NCI-H1694 treated with DMSO at 0.1 percent for 48 hours (cell line): ENCODE measurements at regions not wholly inside any gene's neighbourhood (a gene's known extent, or its start where the extent isn't known, plus 50 kb on each side); places are given as distances from the start of the nearest gene placed in this dataset.
A peak's percentile ranks its signal among the peaks of the same experiment; 100 is the strongest.

Experiments used
- DNase-seq: peaks from one replicate; lab custom pipeline; 2025; lab: John Stamatoyannopoulos, UW

DNA sequence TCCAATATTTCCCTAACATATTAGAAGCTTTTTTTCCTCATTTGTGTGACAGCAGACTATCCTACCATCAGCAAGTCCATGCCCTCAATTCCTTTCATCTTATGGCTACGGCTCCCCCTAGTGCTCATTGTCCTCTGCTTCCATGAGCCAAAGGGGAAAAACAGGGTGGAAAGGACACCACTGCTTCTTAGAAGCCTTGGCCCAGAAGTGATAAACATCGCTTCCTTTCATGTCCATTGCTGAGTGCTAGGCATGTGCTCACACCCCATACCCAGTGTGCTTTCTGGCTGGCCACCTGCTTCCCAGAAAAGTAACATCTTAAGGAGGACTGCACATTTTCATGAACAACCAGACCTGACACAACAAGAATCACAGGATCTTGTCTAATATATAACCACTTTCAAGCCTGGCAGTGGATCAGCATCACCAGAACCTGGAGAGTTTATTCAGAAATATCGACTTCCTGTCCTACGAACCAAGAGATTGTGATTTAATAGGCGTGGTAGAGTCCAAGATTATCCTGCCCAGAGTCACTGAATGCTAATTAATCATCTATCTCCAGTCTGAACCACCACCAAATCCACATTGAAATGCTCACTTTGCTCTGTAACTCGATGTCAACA, 650.5 kb upstream of the SORCS1 start:
- DNase-seq = peak; percentile 67

DNA sequence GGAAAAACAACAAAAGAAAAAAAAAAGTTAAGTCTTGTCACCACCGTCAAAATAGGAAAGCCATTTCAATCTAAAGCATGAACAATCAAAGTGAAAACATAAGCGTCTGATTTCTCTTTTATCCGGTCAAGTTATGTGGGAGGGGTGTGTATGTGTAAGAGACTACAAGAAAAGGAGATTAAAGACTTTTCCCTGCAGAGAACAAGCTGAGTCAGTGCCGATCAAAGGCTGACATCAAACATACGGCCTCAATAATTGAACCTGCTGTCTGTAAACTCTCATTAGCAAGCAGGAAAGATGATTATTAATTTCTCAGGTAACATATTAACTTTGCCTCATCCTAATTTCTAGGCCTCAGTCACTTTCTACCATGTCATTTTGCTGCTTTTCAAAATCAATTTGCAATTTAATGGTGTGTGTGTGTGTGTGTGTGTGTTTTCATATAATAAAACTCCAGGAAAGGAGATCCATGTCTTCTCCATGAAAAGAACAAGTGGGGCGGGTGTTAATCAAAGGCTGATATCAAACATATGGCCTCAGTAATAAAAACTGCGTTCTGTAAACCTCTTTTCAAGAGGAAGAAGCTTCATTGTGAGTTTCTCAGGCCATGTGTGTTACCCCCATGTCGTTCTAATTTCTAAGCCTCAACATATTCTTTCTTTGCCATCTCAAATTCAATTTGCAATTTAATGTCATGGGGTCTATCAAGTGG, 649.1 kb upstream of the SORCS1 start:
- DNase-seq = no peak

DNA sequence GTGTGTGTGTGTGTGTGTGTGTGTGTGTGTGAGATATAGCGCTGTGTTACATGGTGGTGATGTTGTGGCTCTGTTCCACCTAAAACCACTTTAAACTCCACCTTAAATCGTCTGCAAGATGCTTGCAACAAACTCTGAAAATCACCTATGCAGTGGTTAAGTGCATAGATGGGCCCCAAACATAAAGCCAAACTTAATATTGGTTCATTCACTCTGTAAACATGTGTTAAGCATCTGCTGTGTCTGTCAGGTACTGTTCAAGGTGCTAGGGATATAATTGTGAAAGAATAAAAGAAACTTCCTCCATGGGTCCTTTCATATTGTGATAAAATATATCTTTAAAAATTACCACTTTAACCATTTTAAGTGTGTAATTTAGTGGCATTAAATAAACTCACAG, 645.4 kb upstream of the SORCS1 start:
- no peak for DNase-seq

DNA sequence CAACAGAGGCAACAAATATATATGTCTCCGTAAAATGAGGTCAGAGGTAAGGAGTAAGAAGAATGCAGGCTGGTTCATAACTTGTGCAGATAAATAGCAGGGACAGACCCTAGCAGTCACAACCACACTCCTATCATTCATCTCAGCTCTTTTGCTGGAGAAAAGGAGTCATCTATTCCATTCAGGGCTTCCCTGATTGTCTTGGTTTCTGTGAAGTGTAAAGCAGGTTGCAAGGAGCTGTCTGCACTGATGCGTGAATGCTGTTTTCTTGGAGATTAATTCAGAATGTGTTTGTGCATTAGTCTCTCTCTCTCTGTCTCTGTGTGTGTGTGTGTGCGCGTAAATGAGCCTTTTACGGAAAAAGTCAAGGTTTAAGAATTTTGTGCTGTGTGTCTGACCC, 643.3 kb upstream of the SORCS1 start:
- no peak for DNase-seq

DNA sequence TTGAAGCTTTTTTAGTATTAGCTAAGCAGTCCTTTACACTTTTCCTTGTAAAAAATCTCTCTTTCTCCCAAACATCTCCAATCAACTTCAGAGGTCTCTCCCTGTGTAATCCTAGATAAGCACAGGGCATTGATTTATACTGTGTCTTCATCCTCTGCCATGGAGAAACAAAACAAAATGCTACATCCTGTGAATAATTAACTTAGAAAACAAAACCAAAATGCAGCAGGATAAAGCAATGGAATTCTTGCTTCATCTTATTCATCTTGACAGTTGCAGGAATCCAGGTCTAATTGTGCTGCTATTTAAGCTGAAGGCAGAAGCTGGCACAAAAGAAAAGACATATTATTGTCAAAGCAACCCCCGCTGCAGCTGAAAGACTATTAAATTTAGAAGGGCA, 641.5 kb upstream of the SORCS1 start:
- DNase-seq = no peak

DNA sequence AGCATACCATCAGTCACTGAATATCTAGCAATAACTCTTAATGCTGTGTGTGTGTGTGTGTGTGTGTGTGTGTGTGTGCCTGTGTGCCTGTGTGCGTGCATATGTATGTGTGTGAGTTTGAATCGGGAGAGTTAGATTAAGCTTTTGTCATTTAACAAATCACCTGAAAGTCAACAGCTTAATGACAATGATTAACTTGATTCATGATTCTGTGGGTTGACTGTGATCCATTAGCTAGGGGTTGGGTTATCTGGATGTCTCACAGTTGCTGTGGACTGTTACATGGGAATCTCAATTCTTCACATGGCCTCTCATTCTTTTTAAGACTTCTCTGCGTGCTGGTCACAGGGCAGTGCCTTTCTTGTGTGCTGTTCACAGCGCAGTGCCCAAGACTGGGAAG, 639.0 kb upstream of the SORCS1 start:
- DNase-seq = no peak

DNA sequence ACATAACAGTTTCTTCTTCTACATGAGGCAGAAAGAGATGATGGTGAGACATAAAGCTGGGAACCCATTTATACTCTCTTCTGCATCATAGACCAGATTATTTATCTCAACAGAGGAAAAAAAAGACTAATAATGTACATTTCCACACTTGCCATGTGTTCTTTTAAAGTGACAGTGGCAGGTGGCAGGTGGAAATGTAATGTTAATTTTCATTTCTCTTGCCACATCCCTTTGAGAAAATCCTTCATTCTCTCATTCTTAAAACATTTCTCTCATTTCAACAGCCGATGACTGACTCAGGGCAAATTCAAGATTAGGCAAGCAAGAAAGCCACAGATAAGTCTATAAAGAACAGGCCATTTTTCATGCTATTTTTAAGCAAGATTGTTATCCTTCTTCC, 635.6 kb upstream of the SORCS1 start:
- DNase-seq = no peak

DNA sequence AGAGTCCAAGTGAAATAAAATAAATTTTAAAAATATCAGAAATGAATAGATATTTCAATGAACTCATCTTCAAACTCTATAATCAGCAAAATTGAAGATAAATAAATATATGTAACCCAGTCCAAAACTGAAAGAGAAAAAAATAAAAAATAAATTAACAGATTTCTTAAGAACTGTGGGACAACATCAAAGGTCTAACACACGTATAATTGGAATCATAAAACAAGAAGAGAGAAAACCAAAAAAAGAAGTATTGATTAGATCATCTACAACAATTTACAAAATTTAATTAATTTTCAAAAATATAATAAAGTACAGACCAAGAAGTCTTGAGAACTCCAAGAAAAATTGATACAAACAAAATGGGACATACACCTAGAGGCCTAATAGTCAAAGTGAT, 625.8 kb upstream of the SORCS1 start:
- DNase-seq = no peak

DNA sequence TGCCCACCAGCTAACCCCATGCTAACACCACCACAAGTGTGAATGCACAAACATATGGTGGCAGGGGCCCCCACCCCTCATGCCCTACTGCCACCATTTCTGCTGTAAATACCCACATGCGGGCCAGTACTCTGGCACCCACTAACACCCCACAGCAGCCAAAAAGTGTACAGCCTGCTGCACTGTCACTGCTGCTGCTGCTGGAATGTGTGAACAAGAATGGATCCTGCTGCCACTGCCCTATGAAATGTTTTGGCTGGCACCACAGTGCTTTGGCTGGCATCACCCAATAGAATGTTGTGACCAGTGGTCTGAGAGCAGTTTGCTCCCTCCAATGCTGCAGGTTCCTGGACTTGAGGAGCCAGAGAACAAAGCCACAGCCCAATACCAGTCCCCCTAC, 606.6 kb upstream of the SORCS1 start:
- no peak for DNase-seq

DNA sequence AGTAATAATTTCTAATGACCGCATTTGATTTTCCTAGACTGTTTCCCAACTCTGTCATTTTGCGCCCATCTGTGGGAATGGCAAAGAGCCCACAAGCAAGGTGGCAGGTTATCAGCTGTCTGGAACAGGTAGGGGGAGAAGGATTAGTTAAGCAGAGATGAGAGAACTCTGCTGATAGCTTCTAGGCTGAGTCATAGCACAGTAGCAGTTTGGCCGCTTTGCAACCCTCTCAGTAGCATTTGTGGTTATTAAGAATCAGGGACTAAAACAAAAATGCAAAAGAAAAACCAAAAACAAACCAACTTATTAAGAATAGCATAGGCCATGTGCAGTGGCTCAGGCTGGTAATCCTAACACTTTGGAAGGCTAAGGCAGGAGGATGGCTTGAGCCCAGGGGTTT, 602.7 kb upstream of the SORCS1 start:
- no peak for DNase-seq

DNA sequence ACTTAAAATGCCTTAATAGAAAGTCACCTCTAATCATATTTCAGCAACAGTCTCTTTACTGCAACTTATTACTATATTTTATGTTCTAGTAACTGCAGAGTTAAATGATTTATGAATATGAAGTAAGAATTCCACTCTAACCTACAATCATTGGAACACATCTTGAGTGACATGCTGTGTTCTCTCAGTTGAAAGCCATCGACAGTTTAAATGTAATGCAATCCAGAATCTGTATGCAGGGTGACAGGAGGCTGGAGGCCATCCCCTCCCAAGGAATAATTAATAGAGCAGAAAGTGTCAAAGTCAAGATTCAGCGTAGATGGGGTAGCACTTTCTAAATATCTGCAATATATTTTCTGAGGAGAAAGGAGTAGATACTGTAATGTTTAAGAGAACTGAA, 590.3 kb upstream of the SORCS1 start:
- DNase-seq = no peak

DNA sequence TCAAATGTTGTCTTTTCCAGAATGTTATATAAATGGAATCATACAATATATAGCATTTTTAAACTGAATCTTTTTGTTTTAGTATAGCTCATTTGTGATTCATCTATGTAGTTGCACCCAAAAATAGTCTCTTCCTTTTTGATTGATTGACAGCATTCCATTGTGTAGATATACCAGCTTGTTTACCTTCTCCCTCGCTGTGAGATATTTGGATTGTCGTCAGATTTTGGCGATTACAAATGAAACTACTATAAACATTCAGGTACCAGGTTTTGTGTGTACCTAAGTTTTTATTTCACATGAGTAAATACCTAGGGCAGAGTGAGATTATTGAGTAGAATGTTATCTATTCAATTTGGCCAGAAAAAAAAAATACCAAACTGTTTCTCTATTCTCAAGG, 584.7 kb upstream of the SORCS1 start:
- no peak for DNase-seq

DNA sequence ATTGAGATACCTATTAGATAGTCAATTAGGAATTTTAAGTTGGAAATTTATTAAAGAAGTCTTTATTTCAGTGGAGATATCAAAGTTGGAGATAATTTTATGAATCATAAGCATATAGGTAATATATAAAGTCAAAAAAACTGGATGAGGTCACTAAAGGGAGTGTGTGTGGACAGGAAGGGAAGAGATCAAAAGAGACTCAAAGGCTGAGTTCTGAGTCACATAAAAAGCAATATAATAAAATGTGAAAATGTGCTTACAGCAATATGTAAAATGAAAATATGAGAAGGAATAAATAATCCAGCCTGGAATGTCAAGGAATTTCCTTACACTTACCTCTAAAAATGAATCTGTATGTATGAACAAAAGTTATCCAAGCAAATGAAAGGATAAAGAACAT, 583.3 kb upstream of the SORCS1 start:
- DNase-seq = no peak

DNA sequence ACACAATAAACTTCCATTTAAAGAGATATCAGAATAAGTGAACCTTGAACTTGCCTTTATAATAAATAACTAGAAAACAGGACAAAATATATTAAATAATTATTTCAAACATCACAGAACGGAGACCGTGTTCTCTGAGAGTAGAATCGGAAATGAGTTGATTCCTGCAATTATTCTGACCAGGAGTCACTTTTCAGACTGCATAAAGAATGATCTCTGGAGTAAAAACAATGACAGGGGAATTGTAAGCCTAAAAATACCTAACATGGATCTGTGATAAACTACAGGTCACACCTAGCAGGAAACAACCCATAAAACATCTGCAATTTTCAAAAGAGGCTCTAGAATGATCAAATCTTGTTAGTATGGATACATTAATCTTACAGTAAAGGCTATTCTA, 577.5 kb upstream of the SORCS1 start:
- no peak for DNase-seq

DNA sequence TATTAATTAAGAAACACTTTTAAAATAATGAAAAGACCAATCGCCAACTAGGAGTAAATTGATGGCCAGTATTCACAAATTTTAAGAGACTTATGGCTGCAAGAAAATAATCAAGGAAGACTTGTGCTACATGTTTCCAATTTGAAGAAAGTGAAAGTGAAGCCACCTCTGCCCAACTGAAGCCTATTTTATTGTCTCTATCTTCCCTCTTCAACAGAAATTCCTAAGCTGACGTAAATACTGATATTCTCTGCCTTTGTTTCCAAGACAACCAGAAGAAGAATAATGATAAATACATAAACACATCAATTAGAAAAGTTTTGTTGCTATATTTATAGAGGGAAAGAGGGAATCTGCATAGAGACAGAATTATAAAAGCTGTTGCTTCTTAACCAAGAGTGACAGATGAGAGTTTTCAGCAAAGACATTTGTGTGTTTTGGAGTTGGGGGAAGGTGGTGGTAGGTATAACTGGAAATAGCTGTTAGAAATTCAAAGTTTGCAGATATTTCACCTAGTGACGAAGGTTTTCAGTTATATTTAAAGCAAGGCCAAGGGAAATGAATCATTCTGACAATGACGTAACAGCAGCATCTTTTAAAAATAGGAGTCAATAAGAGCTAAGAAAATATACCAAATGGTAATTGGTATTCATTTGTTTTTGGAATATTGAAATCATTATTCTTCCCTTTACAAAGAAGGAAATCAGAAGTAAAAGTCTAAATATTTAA, 576.6 kb upstream of the SORCS1 start:
- DNase-seq = no peak

DNA sequence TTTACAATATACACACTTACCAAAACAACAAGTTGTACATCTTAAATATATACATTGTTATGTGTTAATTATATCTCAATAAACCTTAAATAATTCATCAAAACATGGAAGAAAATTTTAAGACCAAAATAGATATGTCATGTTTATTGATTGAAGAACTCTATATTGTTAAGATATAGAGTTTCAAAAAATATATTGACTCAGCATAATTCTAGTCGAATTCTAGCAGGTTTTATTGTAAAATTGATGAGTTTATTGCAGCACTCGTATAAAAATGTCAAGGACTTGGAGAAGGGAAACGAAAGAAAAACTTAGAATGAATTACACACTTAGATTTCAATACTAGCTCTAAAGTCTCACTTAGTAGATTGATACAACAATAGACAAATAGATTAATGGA, 575.4 kb upstream of the SORCS1 start:
- DNase-seq = no peak

DNA sequence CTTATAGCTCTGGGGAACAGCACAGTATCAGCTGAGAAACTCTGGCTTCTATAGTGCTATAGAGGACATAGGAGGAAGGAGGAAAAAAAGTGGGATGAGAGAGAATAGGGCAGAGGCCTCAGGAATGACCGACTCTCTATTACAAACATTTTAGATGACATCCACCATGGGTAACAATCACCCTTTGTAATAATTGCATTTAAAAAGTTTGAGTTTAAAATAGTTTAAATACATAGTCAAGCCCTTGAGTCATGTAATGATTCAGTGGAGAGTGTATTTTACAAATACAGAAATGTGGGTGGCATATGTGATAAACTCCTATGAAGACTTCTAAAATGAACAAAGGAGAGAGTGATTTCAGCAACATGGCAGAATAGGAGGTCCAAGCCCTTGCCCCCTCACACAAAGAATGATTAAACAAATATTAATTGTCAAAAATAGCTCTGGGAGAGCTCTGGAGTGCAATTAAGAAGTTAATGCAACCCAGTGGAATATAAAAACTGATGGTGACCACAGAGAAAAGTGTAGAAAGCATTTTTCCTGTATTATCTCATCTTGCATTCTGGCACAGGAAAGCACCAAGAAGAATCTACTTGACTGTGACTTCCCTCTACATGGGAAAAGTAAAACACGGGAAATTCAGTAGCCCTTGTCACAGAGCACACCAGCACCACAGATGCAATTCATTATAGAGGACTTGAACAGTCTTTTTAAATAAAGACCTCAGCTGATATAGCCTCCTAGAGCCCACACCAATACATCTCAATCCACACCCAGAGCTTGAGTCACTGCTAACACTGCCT, 569.0 kb upstream of the SORCS1 start:
- no peak for DNase-seq

DNA sequence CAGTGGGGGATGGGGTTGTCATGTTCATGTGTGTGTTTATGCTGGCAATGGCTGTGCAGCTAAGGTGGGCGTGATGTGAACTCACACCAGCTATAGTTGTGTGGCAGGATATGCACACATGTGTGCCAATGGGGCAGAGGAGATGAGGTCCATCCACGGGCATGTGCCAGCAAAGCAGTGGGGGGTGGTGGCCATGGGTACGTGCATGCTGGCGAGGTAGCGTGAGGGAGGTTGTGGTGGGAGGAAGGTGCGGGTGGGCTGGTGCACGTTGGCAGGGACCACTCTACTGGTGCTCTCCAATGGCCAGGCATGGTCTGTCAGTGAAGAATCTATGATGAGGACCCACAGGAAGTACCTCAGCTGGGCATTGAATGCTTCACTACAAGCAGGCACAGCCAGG, 567.5 kb upstream of the SORCS1 start:
- DNase-seq = no peak

DNA sequence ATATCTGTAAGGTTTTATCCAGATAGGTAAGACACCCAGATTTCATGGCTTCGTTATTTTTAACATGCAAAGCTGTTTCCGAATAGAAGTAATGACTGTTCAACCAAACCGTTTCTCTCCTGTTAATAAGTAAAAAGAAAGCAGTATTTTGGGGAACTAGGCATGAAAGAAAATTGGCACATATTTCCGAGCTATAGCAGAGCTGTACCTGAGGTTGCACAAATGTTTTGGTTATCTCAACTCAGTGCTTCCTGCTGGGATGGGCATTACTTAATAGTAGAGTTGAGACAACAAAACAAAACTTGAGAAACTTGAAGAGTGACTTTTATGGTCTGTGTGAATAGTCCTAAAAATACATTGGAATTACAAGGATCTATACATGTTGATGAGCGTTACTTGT, 564.3 kb upstream of the SORCS1 start:
- no peak for DNase-seq

DNA sequence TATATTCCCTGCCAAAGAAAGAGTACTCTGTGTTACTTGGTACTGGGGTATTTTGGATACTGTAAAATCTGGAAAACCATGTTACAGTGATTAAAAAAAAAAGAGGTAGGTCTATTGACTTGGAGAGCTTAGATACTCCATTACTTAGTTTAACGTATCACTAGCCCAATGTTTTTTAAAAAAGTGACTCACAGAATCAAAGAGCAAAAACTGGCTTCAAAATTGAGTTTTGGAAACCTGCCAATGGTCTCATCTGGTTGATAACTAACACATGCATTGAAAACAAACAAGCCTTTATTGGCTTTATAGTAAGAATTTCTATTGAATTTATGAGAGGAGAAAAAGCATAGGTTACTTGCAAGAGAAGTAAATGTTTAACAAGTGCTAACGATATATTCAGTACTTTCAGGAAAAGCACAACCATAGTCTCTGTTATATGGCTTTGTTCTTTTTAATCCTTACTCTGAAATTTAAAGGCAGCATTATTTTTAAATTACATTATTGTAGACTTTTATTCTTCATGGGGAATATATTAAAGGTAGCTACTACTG, 563.3 kb upstream of the SORCS1 start:
- DNase-seq = peak; percentile 33

DNA sequence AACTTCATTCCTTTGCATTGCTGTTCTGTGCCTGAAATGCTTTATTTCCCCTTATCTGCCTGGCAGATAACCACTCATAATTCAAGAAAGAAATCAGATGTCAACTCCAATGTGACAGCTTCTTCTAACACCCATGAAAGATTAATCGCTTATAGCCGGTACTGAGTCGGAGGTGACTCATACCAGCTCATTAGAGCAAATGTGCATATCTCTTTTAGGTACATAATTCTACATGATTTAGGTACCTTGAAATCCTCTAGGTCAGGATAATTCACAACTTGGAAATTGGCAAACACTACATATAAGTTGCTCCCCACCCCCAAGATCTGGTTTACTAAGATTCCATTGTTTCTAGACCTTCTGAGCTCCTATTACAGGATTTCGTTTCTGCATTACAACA, 554.4 kb upstream of the SORCS1 start:
- no peak for DNase-seq

DNA sequence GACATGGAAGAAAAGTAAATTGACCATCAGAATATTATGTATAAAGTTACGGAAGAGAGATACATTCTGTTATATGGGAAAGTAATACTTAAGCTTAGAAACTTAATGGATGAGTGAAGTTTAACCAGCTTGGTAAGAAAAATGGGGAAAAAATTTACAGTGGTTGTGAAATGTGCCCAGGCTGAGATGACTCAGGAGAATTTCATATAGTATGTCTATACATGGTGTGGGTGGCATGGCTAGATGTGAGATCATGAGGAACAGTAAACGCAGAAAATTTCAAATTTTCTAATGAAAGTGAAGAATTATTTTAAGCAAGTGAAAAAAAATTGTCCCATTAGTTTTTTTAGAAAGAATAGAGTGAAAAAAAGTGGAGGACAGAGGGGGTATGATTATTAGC, 552.5 kb upstream of the SORCS1 start:
- DNase-seq = no peak
